Fibroblast of the aortic adventitia (primary cell): ENCODE measurements at regions not wholly inside any gene's neighbourhood (a gene's known extent, or its start where the extent isn't known, plus 50 kb on each side); places are given as distances from the start of the nearest gene placed in this dataset.

ENCODE experiments used
- DNase-seq: peaks from one replicate; pipeline ENCODE4 v3.0.0-alpha.2; 2010; ENCODE audit warnings: low read depth
- H3K4me3 ChIP-seq: 2 replicates; pipeline ENCODE4 v1.5.1; 2011; ENCODE audit warnings: low read depth, mild to moderate bottlenecking, control low read depth, low read length, moderate library complexity
- TF ChIP-seq, protein P1 (sequence below): IDR thresholded peaks from 2 replicates; pipeline ENCODE4 v1.5.1; 2011; ENCODE audit warnings: mild to moderate bottlenecking, low read length, control low read depth, inconsistent platforms; ENCODE audit not compliant: insufficient read depth

DNA sequence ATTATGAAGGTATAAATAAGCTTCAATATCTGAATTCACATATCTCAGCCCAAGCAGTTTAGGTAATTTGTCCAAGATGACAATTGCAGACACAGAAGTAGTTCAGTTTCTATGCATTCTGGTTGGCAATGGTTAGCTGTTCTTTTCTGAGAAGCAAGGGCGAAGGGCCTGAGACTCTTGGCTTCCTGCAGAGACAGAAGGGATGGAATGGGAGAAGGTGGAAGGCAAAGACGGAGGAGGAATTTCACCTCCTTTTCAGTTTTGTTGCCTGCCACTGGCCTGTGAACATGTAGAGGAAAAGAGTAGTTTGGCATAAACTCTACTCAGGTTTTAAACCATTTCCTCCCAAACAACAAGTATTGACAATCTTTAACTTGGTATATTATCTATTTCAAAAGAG lies 180.7 kb upstream of the HS3ST5 start:
- no peak overlapping the region for H3K4me3 ChIP-seq
- TF ChIP-seq, protein P1, sequence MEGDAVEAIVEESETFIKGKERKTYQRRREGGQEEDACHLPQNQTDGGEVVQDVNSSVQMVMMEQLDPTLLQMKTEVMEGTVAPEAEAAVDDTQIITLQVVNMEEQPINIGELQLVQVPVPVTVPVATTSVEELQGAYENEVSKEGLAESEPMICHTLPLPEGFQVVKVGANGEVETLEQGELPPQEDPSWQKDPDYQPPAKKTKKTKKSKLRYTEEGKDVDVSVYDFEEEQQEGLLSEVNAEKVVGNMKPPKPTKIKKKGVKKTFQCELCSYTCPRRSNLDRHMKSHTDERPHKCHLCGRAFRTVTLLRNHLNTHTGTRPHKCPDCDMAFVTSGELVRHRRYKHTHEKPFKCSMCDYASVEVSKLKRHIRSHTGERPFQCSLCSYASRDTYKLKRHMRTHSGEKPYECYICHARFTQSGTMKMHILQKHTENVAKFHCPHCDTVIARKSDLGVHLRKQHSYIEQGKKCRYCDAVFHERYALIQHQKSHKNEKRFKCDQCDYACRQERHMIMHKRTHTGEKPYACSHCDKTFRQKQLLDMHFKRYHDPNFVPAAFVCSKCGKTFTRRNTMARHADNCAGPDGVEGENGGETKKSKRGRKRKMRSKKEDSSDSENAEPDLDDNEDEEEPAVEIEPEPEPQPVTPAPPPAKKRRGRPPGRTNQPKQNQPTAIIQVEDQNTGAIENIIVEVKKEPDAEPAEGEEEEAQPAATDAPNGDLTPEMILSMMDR, result no peak
- DNase-seq, result no peak

DNA sequence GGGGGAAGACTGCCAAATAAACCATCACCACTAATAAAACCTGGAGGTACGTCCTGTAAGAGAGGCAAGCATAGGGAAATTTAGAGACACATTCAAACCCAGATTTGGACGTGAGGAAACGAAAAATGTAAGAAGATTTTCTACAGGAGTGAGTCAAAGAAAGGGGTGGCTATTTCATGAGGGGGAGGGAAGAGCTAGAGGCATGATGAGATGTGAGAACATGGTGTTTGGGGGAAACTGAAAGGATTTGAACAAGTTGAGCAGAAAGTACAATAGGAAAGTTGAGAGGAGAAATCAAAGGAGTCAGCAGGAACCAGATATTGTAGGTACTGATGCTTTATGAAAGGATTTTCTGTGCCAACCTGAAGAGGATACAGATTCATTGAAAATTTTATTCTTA lies 179.1 kb upstream of the HS3ST5 start:
- no peak for DNase-seq
- TF ChIP-seq, protein P1, result no peak
- H3K4me3 ChIP-seq, result no peak overlapping the region

DNA sequence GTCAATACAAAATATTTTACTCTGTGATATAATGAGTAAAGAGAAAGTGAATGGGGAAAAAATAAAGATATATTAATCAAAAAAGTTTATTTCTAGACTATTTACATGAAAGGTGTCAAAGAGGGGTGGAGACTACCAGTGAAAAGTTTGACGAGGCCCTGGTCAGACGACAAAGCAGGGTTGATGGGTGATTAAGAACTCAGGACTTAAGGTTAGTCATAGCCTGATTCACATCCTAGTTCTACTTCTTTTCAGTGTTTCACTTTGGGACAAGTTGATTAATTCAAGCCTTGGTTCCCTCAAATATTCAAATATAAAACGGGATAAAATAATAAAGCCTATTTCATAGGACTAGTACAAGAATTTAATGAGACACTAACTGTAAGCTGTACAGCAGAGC lies 178.2 kb upstream of the HS3ST5 start:
- TF ChIP-seq, protein P1, result no peak
- no peak overlapping the region for H3K4me3 ChIP-seq
- no peak for DNase-seq

DNA sequence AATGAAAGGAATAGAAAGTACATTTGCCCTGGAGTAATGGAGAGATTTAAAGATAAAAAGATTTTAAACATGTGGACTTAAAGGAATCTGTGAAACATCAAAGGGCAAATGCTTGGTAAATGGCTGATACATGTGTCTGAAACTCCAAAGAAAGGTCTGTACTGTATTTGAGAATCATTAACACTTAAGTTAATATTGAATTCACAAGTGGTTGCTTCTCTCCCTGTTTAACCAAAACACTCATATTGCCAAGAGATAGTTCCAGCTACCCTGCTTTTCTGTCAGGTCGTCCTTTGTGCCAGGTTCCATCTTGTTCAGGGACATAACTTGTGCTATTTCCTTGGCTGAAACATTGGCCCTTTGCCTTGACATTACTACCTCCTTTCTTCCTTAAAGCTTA lies 171.3 kb upstream of the HS3ST5 start:
- no peak for DNase-seq
- TF ChIP-seq, protein P1, result no peak
- no peak overlapping the region for H3K4me3 ChIP-seq

DNA sequence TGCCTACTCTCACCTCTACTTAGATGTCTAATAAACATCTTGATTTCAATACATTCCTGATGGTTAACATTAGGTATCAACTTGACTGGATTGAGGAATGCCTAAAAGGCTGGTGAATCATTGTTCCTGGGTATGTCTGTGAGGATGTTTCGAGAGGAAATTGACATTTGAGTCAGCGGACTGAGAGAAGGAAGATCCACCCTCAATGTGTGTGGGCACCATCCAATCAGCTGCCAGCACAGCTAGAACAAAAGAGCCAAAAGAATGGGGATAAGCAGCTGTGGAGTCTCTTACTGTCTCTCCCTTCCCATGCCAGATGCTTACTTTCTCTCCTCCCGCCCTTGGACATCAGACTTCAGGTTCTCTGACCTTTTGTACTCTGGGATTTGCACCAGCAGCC lies 128.6 kb upstream of the HS3ST5 start:
- no peak for DNase-seq
- H3K4me3 ChIP-seq, result no peak overlapping the region
- TF ChIP-seq, protein P1, result no peak

GRCh38 chr6:114467931-114468330 lies 125.1 kb upstream of the HS3ST5 start:
- no peak for DNase-seq

DNA sequence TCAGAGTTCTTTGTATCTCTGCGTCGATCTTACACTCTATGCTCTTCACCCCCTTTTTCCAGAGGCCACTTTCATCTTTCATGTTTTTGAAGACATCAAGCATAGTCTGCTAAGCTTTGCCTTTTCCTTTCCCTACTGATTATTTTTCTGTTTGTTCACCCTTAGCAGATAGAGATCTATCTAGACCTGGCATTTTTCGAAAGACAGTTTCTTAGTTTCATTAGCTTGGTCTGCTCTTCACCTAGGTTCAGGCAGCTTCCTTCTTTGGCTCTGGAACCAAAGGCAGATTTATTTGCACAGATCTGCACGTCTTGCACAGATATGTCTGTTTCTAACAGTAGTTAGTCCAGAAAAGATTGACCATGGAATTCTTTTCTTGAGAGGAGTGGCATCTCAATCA lies 122.7 kb upstream of the HS3ST5 start:
- TF ChIP-seq, protein P1, result no peak
- no peak overlapping the region for H3K4me3 ChIP-seq
- DNase-seq, result no peak

More at GRCh38 chr6:114467931-114468330, 125.1 kb upstream of the HS3ST5 start:
- TF ChIP-seq, protein P1, result no peak
- H3K4me3 ChIP-seq, result no peak overlapping the region
